ENCODE measurements at regions not wholly inside any gene's neighbourhood (a gene's known extent, or its start where the extent isn't known, plus 50 kb on each side); places are given as distances from the start of the nearest gene placed in this dataset.

DNA sequence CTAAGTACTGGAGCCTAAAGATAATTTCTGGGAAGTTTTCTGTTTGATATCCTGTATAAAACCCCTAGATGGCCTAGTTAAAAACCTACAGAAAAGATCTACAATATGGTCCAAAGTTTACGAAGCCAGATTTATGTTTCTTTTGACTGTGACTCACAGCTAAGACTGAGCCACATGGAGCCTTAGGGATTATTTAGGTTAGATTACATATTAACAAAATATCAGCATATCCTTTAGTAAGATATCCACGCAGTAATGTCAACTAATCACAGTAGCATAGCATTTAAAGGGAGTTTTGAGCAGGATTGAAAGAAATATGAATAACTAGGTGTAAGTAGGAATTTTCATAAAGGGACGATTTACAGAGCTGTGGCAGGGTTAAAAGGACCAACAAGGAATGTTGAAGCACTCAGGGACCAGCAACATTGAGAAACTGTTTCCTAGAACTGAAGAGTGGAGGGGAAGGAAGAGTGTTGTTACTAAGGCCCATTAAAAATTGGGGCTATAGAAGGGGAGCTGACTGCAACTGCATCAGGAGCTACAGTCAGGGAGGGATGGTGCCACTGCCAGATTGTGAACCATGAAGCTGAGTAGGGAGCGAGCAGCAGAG, 155.5 kb downstream of the DACT1 start:
- Histone ChIP-seq H3K4me3 (ENCODE audit: control insufficient read depth in 2 of 3, extremely low read depth in 1 of 3, insufficient read depth in 2 of 3, low read depth in 1 of 3, low read length in 3 of 3) (no peak overlapping the region), H3K9me1 (ENCODE audit: control insufficient read depth, extremely low read depth, insufficient read depth, low read length) (no peaks in the 10 kb centered on the region), H3K27ac (ENCODE audit: control insufficient read depth, insufficient read depth, low read length) (no peak overlapping the region), H3K9ac (ENCODE audit: control insufficient read depth, extremely low read depth, insufficient read depth, low read length) (no peak overlapping the region), H4K20me1 (ENCODE audit: control insufficient read depth, extremely low read depth, insufficient read depth, low read length) (no peaks in the 10 kb centered on the region), H3K4me1 (ENCODE audit: control insufficient read depth, extremely low read depth, insufficient read depth, low read length) (no peaks in the 10 kb centered on the region), H3K36me3 (ENCODE audit: control insufficient read depth in 2 of 2, extremely low read depth in 1 of 2, insufficient read depth in 2 of 2, low read length in 2 of 2) (no peaks in the 10 kb centered on the region), H2AFZ (ENCODE audit: control insufficient read depth, low read length) (no peak overlapping the region), H3K27me3 (ENCODE audit: control insufficient read depth, extremely low read depth, insufficient read depth, low read length) (no peaks in the 10 kb centered on the region), H3K79me2 (ENCODE audit: control insufficient read depth, insufficient read depth, low read length) (no peaks in the 10 kb centered on the region), H3K9me3 (ENCODE audit: control insufficient read depth, low read depth, low read length) (no peaks in the 10 kb centered on the region), H3K4me2 (ENCODE audit: control insufficient read depth, extremely low read depth, insufficient read depth, low read depth, low read length) (no peak overlapping the region)
- no peak for DNase-seq (ENCODE audit: low read depth, low spot score)
- dilution Hi-C loops (cut with MboI; ENCODE audit: extremely low pct_ligation_motif_present, low sequenced_read_pairs) = no loop called here
- TF ChIP-seq EZH2 (IDR thresholded peaks at IDR 0.05; ENCODE audit: low read length) = no peak
- no peak for FAIRE-seq

DNA sequence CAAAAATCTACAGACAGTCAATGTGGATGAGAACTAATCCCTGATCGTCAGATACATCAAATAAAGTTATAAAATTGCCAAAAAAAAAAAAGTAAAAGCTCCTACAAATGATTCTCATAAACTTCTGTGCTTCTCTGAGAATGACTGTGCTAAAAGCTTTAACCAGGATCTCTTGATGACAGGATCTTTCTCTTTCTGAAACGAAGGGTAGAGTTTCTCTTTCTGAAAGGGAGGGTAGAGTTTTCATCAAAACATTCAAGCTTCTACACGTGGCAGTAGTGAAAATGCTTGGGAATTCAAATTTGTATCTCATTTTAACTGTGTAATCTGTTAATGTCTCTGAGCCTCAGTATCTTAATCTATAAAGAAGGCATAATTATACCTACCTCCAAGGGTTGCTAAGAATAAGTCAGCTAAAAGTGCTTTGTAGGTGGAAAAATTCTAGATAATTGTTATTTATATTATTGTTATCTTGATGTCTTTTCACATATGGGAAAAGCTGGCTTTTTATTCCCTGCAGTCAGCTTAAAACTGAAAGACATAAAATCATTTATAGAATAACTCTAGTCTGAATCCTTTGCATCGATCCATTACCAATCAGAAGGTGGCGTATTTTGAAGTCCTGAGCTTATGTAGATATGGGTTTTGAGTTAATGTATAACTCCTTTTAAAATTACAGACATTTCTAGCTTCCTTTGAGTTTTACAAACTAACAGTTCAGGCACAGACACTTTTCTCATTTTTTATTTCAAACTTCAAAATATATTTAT, 157.4 kb downstream of the DACT1 start:
- no peaks in the 10 kb centered on the region for H3K36me3 ChIP-seq (ENCODE audit: control insufficient read depth in 2 of 2, extremely low read depth in 1 of 2, insufficient read depth in 2 of 2, low read length in 2 of 2)
- dilution Hi-C loops (cut with MboI; ENCODE audit: extremely low pct_ligation_motif_present, low sequenced_read_pairs) = no loop called here
- H2AFZ ChIP-seq (ENCODE audit: control insufficient read depth, low read length) = no peak overlapping the region
- no peaks in the 10 kb centered on the region for H4K20me1 ChIP-seq (ENCODE audit: control insufficient read depth, extremely low read depth, insufficient read depth, low read length)
- no peak overlapping the region for H3K27ac ChIP-seq (ENCODE audit: control insufficient read depth, insufficient read depth, low read length)
- no peak overlapping the region for H3K4me2 ChIP-seq (ENCODE audit: control insufficient read depth, extremely low read depth, insufficient read depth, low read depth, low read length)
- TF ChIP-seq EZH2 (IDR thresholded peaks at IDR 0.05; ENCODE audit: low read length) = no peak
- TF ChIP-seq, protein P1, sequence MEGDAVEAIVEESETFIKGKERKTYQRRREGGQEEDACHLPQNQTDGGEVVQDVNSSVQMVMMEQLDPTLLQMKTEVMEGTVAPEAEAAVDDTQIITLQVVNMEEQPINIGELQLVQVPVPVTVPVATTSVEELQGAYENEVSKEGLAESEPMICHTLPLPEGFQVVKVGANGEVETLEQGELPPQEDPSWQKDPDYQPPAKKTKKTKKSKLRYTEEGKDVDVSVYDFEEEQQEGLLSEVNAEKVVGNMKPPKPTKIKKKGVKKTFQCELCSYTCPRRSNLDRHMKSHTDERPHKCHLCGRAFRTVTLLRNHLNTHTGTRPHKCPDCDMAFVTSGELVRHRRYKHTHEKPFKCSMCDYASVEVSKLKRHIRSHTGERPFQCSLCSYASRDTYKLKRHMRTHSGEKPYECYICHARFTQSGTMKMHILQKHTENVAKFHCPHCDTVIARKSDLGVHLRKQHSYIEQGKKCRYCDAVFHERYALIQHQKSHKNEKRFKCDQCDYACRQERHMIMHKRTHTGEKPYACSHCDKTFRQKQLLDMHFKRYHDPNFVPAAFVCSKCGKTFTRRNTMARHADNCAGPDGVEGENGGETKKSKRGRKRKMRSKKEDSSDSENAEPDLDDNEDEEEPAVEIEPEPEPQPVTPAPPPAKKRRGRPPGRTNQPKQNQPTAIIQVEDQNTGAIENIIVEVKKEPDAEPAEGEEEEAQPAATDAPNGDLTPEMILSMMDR (optimal IDR thresholded peaks at IDR 0.05 in 1 of 3, IDR thresholded peaks at IDR 0.05 in 1 of 3, conservative IDR thresholded peaks at IDR 0.05 in 1 of 3; ENCODE audit: extremely low read depth in 1 of 3, insufficient read depth in 2 of 3, low read length in 3 of 3) = no peak
- H3K9me1 ChIP-seq (ENCODE audit: control insufficient read depth, extremely low read depth, insufficient read depth, low read length) = no peaks in the 10 kb centered on the region
- no peak overlapping the region for H3K9ac ChIP-seq (ENCODE audit: control insufficient read depth, extremely low read depth, insufficient read depth, low read length)
- no peaks in the 10 kb centered on the region for H3K4me1 ChIP-seq (ENCODE audit: control insufficient read depth, extremely low read depth, insufficient read depth, low read length)
- H3K9me3 ChIP-seq (ENCODE audit: control insufficient read depth, low read depth, low read length) = no peaks in the 10 kb centered on the region
- H3K79me2 ChIP-seq (ENCODE audit: control insufficient read depth, insufficient read depth, low read length) = no peaks in the 10 kb centered on the region
- no peak overlapping the region for H3K4me3 ChIP-seq (ENCODE audit: control insufficient read depth in 2 of 3, extremely low read depth in 1 of 3, insufficient read depth in 2 of 3, low read depth in 1 of 3, low read length in 3 of 3)
- FAIRE-seq (no peak), DNase-seq (ENCODE audit: low read depth, low spot score) (no peak)
- no peaks in the 10 kb centered on the region for H3K27me3 ChIP-seq (ENCODE audit: control insufficient read depth, extremely low read depth, insufficient read depth, low read length)

Measured in keratinocyte (primary cell).